ENCODE measurements at regions not wholly inside any gene's neighbourhood (a gene's known extent, or its start where the extent isn't known, plus 50 kb on each side); places are given as distances from the start of the nearest gene placed in this dataset.

DNA sequence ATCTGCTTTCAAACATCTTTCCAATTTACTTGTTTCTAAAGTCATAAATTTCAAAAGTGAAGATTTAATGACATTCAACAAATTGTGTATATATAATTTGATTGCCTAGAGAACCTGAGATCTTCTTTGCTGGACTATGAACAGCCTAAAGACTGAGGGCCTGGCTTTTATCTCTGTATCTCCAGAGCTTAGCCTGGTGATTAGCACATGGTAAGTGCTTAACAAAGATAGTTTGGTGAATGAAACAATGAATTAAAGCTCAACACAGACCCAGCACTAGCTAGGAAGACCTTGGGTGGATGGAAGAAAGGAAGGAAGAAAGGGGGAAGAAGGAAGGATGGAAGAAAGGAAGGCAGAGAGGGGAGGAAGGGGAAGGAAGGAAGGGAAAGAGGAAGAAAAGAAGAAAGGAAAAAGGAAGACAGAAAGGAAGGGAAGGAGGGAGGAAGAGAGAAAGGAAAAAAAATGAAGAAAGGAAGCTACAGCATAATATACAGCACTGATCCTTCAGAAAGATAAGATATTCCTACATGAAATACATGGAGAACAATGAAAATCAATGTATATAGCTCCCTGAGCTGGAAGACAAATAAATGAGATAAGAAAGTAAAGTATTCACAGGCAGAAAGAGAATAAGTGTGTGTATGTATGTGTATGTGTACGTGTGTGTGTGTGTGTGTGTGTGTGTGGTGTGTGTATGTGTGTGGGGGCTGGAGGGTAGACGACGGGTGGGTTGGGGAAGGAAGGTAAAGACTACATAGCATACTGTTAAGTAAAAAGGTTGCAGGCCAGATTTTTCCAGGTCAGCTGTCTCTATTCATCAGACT is 318.2 kb downstream of the TNS1 start (continued):
- TF ChIP-seq, protein P1, sequence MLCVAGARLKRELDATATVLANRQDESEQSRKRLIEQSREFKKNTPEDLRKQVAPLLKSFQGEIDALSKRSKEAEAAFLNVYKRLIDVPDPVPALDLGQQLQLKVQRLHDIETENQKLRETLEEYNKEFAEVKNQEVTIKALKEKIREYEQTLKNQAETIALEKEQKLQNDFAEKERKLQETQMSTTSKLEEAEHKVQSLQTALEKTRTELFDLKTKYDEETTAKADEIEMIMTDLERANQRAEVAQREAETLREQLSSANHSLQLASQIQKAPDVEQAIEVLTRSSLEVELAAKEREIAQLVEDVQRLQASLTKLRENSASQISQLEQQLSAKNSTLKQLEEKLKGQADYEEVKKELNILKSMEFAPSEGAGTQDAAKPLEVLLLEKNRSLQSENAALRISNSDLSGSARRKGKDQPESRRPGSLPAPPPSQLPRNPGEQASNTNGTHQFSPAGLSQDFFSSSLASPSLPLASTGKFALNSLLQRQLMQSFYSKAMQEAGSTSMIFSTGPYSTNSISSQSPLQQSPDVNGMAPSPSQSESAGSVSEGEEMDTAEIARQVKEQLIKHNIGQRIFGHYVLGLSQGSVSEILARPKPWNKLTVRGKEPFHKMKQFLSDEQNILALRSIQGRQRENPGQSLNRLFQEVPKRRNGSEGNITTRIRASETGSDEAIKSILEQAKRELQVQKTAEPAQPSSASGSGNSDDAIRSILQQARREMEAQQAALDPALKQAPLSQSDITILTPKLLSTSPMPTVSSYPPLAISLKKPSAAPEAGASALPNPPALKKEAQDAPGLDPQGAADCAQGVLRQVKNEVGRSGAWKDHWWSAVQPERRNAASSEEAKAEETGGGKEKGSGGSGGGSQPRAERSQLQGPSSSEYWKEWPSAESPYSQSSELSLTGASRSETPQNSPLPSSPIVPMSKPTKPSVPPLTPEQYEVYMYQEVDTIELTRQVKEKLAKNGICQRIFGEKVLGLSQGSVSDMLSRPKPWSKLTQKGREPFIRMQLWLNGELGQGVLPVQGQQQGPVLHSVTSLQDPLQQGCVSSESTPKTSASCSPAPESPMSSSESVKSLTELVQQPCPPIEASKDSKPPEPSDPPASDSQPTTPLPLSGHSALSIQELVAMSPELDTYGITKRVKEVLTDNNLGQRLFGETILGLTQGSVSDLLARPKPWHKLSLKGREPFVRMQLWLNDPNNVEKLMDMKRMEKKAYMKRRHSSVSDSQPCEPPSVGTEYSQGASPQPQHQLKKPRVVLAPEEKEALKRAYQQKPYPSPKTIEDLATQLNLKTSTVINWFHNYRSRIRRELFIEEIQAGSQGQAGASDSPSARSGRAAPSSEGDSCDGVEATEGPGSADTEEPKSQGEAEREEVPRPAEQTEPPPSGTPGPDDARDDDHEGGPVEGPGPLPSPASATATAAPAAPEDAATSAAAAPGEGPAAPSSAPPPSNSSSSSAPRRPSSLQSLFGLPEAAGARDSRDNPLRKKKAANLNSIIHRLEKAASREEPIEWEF (IDR thresholded peaks at IDR 0.05; ENCODE audit: insufficient replicate concordance, low read depth, low read length), result no peak
- TF ChIP-seq POLR2AphosphoS2 (IDR thresholded peaks at IDR 0.05; ENCODE audit: low read depth, low read length) (no peak), MTA3 (IDR thresholded peaks at IDR 0.05; ENCODE audit: borderline replicate concordance, low read length) (no peak)

DNA sequence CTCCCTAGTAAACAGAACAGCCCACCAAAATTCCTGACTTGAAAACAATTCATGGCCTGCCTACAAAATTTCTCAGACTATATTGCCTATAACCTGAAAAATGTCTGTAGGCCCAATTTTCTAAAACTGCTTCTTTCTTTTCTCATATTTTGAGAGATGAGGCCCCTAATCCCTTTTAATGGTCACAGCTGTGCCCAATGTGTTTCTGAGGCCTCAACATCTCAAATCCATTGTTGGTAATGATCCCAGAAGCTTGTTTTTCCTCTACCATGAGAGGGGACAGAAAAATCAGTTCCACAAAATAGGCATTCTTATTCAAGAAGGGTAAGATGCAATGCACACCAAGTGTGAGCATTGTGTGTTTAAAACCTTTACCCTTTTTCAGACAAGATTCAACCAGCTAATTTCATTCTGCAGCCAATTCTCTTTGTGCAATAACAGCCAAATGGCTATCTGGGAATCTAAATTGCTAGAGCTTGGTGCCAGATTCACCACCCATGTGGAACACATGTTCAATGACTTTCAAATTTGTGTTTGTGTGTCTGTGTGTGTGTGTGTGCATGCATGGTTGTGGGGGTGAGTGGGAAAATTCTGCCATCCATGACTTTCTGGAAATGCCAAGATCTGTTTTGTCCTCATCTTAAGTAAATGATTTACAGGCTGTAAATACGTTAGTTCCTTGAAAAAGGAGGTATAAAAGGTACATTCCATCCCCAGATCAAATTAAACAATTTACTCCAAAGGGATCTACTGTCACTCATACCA is 319.5 kb downstream of the TNS1 start:
- ChIA-PET SMC1A (ENCODE audit: uncharacterized antibody, unreplicated experiment) (no interaction called here), POLR2A (no interaction called here), RAD21 (ENCODE audit: unreplicated experiment) (no interaction called here), CTCF (interaction anchor here (1.0 kb wide), 1 partner anchor 32 kb away, joined by 3 read pairs; no protein-coding TSS in a partner anchor)
- H3K9me3 ChIP-seq (replicated peaks; ENCODE audit: control insufficient read depth, insufficient read depth, low read length), result no peaks in the 10 kb centered on the region
- H4K20me1 ChIP-seq (ENCODE audit: control insufficient read depth, insufficient read depth), result no peaks in the 10 kb centered on the region
- in situ Hi-C loops (cut with MboI), result no loop called here
- no peak for FAIRE-seq
- intact Hi-C loops (cut with micrococcal nuclease; ENCODE audit: unreplicated experiment), result no loop called here
- no peak overlapping the region for H3K4me2 ChIP-seq (ENCODE audit: control insufficient read depth, insufficient read depth)
- no TSS peak for BruUV-seq (replicated peaks)
- H3K36me3 ChIP-seq (ENCODE audit: control insufficient read depth in 2 of 2, insufficient read depth in 2 of 2, low read length in 1 of 2), result no peaks in the 10 kb centered on the region
- H3K27me3 ChIP-seq (replicated peaks in 1 of 2; ENCODE audit: control insufficient read depth in 2 of 2, insufficient read depth in 2 of 2, low read length in 1 of 2), result no peaks in the 10 kb centered on the region
- H3K9ac ChIP-seq (ENCODE audit: control insufficient read depth, insufficient read depth, low read length), result no peak overlapping the region
- no peak for DNase-seq (ENCODE audit: low read depth, low spot score)
- no peaks in the 10 kb centered on the region for H3K4me1 ChIP-seq (ENCODE audit: control insufficient read depth, insufficient read depth, low read length)
- H2AFZ ChIP-seq (ENCODE audit: control insufficient read depth, low read depth, low read length), result no peak overlapping the region
- H3K4me3 ChIP-seq, result no peak overlapping the region
- H3K27ac ChIP-seq (ENCODE audit: control insufficient read depth, insufficient read depth), result no peak overlapping the region
- WGBS (ENCODE audit: insufficient coverage, insufficient replicate concordance, low lambda C conversion rate, missing lambda C conversion rate), result 0% methylated on average over 1 of the region's 1 CpG
- no peak for ATAC-seq
- no peaks in the 10 kb centered on the region for H3K79me2 ChIP-seq (ENCODE audit: control insufficient read depth, insufficient read depth, low read length)
- TF ChIP-seq SUZ12 (IDR thresholded peaks at IDR 0.05; ENCODE audit: unreplicated experiment) (no peak), NRF1 (conservative IDR thresholded peaks at IDR 0.05; ENCODE audit: low read depth, low read length) (no peak), RAD51 (IDR thresholded peaks at IDR 0.05) (no peak), IKZF1 (conservative IDR thresholded peaks at IDR 0.05) (no peak), HCFC1 (IDR thresholded peaks at IDR 0.05; ENCODE audit: low read length) (no peak)
- TF ChIP-seq, protein P2, sequence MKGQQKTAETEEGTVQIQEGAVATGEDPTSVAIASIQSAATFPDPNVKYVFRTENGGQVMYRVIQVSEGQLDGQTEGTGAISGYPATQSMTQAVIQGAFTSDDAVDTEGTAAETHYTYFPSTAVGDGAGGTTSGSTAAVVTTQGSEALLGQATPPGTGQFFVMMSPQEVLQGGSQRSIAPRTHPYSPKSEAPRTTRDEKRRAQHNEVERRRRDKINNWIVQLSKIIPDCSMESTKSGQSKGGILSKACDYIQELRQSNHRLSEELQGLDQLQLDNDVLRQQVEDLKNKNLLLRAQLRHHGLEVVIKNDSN (IDR thresholded peaks at IDR 0.05; ENCODE audit: borderline replicate concordance, extremely low read length, insufficient read depth, low read depth, low read length), result no peak
- TF ChIP-seq, protein P3, sequence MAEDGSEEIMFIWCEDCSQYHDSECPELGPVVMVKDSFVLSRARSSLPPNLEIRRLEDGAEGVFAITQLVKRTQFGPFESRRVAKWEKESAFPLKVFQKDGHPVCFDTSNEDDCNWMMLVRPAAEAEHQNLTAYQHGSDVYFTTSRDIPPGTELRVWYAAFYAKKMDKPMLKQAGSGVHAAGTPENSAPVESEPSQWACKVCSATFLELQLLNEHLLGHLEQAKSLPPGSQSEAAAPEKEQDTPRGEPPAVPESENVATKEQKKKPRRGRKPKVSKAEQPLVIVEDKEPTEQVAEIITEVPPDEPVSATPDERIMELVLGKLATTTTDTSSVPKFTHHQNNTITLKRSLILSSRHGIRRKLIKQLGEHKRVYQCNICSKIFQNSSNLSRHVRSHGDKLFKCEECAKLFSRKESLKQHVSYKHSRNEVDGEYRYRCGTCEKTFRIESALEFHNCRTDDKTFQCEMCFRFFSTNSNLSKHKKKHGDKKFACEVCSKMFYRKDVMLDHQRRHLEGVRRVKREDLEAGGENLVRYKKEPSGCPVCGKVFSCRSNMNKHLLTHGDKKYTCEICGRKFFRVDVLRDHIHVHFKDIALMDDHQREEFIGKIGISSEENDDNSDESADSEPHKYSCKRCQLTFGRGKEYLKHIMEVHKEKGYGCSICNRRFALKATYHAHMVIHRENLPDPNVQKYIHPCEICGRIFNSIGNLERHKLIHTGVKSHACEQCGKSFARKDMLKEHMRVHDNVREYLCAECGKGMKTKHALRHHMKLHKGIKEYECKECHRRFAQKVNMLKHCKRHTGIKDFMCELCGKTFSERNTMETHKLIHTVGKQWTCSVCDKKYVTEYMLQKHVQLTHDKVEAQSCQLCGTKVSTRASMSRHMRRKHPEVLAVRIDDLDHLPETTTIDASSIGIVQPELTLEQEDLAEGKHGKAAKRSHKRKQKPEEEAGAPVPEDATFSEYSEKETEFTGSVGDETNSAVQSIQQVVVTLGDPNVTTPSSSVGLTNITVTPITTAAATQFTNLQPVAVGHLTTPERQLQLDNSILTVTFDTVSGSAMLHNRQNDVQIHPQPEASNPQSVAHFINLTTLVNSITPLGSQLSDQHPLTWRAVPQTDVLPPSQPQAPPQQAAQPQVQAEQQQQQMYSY (CRISPR knock-in tag; IDR thresholded peaks at IDR 0.05), result no peak

Data from GM12878 (cell line).